GM10266 (cell line): ENCODE measurements at regions not wholly inside any gene's neighbourhood (a gene's known extent, or its start where the extent isn't known, plus 50 kb on each side); places are given as distances from the start of the nearest gene placed in this dataset.

Experiments used
- DNase-seq: peaks from one replicate; pipeline ENCODE4 v3.0.0; 2012; ENCODE audit errors: extremely low spot score
- TF ChIP-seq, protein P1 (sequence below): IDR thresholded peaks from 2 replicates; pipeline ENCODE4 v1.5.1; 2012; ENCODE audit warnings: mild to moderate bottlenecking, low read depth; ENCODE audit not compliant: control insufficient read depth, insufficient read depth; ENCODE audit errors: missing control alignments

DNA sequence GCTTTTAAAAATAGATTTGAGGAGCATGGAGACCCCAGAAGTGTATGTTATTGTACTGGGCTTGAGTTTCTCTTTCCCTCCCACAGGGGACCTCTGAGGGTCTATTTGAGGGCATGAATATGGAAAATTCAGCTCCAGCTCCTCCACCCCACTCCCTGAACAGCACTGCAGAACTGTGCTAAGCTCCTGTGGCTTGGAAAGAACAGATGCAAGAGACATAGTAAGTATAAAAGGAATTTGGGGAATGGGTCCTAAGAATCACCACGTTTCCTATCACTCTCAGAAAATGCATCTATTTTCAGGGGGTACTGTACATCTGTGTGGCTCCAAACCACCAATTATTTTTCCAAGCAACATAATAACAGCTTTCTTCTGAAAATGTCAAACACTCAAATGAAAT lies 416.1 kb downstream of the ZNF521 start:
- no peak for DNase-seq
- TF ChIP-seq, protein P1, sequence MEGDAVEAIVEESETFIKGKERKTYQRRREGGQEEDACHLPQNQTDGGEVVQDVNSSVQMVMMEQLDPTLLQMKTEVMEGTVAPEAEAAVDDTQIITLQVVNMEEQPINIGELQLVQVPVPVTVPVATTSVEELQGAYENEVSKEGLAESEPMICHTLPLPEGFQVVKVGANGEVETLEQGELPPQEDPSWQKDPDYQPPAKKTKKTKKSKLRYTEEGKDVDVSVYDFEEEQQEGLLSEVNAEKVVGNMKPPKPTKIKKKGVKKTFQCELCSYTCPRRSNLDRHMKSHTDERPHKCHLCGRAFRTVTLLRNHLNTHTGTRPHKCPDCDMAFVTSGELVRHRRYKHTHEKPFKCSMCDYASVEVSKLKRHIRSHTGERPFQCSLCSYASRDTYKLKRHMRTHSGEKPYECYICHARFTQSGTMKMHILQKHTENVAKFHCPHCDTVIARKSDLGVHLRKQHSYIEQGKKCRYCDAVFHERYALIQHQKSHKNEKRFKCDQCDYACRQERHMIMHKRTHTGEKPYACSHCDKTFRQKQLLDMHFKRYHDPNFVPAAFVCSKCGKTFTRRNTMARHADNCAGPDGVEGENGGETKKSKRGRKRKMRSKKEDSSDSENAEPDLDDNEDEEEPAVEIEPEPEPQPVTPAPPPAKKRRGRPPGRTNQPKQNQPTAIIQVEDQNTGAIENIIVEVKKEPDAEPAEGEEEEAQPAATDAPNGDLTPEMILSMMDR, result no peak

DNA sequence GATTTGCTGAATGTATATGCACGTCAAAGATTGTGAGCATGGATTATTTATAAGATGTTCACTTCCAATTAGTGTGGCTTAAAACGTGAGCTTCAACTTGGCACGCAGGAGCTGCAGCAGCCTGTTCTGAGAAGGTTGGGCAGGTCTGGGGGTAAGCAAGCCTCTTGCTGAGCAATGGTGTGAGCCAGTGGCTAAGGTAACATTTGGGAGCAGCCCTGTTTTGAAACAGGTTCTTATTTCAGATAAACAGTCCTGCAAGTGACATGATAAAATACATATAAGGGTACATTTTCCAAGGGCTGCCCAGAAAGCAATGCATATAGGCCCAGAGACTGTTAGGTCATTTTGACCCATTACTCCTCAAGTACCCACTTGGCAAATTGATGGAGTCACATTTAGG lies 415.3 kb downstream of the ZNF521 start:
- DNase-seq, result no peak
- TF ChIP-seq, protein P1, result no peak

DNA sequence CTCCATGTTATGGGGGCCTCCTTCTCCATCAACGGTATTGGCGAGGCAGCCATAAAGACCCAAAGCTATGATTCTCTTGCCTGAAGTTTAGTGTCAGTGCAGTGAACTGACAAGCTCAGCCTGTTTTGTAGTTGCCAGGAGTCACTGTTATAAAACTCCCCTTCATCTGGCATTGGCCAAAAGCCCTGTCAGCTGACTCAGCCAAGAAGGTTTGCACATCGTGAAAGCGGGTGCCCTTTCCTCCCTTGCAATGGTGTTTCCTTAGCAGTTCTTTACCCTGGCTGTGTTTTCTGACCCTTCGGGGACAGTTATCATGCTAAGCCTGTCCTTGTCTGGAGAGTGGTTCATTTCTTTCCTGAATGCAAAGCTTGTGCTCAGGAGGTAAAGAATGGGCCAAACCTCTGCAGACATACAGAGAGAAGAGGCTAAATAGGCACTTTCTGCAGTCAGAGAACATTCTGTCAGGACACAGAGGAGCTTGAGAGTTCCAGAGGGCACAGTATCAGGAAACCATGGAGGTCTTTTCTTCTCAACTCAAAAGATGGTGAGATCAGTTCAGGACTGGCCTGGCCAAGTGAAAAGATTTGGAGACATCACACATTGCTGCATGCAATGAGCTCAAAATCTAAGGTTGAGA lies 414.2 kb downstream of the ZNF521 start:
- TF ChIP-seq, protein P1, result no peak
- no peak for DNase-seq

DNA sequence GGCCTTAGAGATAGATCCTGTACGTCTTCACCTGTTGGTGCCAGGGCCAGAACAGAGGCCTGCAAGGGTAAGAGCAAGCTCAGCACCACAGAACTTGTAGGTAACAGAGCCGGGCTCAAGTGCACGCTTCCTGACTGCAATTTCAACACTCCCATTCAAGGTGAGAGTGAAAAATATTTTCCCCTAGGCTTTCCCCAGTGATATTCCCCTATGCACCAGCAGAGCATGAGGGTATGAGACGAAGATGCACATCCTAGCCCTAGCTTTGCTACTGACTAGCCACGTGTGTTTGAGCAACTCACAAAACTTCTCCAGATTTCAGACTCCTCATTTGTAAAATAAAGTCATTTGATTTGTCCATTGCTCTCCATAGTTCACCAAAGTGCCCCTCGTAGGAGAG lies 411.6 kb downstream of the ZNF521 start:
- TF ChIP-seq, protein P1, result no peak

DNA sequence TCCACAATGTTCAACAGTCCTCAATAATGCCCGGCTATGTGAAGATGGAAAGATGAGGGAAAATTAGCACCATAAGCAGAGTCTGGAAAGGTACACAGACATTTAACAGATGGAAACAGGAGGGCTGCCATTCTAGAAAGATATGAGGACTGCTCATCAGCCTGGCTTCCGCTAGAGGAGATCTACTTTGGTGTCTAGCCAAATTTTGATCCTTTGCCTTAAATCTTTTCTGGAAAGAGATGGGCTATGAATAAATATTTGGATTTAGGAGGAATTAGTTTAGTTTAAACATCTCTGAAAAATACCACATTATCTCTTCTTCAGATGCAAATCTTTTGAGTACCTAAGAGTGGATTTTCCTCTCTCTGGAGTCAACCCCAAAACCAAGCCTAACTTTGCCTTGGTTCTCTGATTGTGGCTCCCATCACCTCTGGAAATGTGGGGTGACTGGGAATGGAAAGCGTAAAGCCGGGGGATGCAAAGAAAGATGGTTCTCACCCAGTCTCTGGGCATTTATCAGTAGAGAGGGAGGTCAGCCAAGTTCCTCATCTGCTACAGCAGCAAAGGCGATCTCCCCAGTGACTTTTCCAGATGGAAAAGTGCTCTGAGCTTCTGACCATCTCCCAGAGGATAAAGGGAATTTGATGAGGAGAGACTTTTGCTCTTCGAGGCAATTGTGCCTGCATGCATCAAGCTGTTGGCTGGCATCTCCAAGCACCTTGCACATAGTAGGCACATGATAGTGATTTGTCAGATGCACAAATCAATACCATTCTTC lies 410.6 kb downstream of the ZNF521 start:
- DNase-seq, result no peak
- TF ChIP-seq, protein P1, result no peak

More for the DNA sequence above, 411.6 kb downstream of the ZNF521 start:
- DNase-seq, result no peak

DNA sequence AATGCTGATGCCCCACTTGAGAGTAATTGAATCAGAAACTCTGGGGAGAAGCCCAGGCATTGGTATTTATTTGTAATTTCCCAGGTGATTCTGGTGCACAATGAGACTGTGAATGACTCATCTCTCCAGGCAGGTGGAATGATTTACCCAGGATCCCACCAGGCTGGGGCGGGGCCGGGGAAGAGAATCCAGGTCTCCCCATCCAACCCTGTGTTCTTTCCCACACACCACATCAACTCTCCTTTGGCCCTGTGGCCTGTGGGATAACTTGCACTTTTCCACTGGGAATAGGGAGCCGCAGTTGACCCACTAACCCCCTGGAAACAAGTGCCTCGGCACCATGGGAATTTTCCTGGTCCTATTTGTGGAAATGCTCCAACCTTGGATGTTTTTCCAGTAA lies 409.8 kb downstream of the ZNF521 start:
- DNase-seq, result no peak
- TF ChIP-seq, protein P1, result no peak
